ENCODE measurements at regions not wholly inside any gene's neighbourhood (a gene's known extent, or its start where the extent isn't known, plus 50 kb on each side); places are given as distances from the start of the nearest gene placed in this dataset.

GRCh38 chr4:129429581-129430320 is 333.8 kb downstream of the C4orf33 start:
- TF ChIP-seq ZNF274 (IDR thresholded peaks at IDR 0.05; ENCODE audit: low read depth, low read length) (no peak), YY1 (IDR thresholded peaks at IDR 0.05; ENCODE audit: insufficient read depth, insufficient read length) (no peak)
